T47D (cell line): ENCODE measurements at regions not wholly inside any gene's neighbourhood (a gene's known extent, or its start where the extent isn't known, plus 50 kb on each side); places are given as distances from the start of the nearest gene placed in this dataset.
A peak's percentile ranks its signal among the peaks of the same experiment; 100 is the strongest.
"Not testable (repeated sequence)": the region's sequence is repeated elsewhere in the genome, so short reads cannot be mapped to it uniquely, and the experiment has no call there.

ENCODE experiments used
- DNase-seq, 2 experiments: peaks; one replicate each; pipeline versions ENCODE4 v3.0.0 to v3.0.0-alpha.2; 2011 to 2012; ENCODE audit warnings: low read depth in 1 of 2, low spot score in 1 of 2
- JUND ChIP-seq: IDR thresholded peaks from 2 replicates; pipeline ENCODE4 v1.6.1; 2012; ENCODE audit warnings: low read depth
- in situ Hi-C: cut with HindIII; loops from 2 replicates; pipeline ENCODE4 v1.10.0; 2016; ENCODE audit warnings: low sequenced_read_pairs, low pct_unique_long_range_greater_than_20kb

DNA sequence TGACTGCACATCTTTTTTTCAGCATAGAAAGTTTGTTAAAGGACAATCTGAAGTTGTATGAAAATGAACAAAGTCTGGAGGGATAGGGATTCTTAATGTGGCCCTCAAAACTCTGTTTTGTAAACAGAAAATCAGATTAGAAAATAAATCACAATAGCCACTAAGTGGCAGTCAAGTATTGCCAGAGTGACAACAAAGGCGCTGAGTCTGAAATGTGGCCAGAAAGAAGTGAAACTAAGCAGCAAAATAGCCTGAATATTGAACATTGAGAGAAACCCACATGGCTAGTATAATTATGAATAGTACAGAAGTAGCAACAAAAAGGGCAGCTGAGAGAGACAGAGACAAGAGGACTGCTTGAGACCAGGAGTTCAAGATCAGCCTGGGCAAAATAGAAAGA is 81.1 kb upstream of the CT45A1 start:
- peak in 1 of 2 experiments; percentile 27 for DNase-seq
- TF ChIP-seq JUND: no peak
- in situ Hi-C loops: no loop called here

DNA sequence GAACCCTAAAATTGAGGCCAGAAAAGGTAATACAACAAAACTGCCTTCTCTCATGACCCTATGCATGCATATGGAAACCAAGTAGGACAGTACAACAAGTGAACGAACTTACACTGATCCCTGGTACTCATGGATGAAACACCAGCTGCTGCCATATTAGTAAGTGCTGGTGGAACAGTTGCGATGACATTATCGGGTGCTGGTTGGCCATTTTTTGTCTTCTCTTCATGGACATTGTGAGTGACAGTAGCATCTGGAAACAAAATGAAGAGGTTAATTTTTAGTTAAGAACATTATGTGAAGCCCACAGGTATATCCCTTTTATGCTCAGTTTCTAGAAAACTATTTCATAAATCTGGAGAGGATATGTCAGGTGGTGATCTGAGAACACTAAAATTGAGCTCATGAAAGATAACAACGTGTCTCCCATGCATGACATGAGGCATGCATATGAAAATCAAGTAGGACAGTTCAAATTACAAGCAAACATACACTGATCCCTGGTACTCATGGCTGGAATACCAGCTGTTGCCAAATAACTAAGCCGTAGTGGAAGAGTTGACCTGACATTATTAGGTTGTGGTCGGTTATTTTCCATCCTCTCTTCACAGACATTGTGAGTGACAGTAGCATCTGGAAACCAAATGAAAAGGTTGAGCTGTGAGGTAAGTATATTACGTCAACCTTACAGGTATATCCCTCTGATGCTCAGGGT is 74.2 kb upstream of the CT45A1 start:
- no peak for DNase-seq
- TF ChIP-seq JUND: no peak
- in situ Hi-C loops: no loop called here

DNA sequence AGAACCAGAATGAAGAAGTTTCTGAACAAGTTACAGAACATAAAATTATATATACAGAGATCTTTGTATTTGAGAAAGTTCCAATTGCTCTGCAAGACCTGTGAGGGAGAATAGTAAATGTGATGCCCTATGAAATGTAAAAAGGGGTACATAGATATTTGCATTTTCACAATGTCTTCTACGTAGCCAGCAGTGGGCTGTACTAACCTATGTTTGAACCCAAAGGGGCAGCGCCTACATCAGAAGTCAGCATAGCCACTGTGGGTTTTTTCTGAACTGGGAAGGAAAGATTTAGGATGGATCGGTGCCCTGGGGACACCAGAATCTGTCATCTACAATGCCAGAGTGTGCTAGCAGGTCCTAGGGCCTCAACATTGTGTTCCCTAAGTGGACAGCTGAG is 69.5 kb upstream of the CT45A1 start:
- in situ Hi-C loops: no loop called here
- no peak for TF ChIP-seq JUND
- DNase-seq: no peak

DNA sequence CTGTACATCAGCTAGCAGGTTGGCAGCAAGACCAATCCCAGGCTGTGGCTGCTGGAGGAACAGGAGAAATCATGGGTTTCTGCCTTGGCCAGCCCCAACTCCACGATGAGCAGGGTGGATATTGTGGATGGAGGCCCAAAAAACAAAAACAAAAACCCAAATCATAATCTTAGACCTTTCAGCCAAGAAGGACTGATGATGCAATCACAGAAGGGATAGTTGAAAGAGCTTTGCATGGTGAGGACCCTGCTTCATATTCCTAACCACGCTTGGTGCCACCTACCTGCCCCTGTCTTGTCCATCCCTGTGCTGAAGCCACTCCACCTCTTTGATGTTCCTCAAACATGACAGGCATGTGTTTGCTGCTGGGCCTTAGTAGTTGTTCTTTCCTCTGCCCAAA is 68.8 kb upstream of the CT45A1 start:
- no peak for DNase-seq
- in situ Hi-C loops: no loop called here

DNA sequence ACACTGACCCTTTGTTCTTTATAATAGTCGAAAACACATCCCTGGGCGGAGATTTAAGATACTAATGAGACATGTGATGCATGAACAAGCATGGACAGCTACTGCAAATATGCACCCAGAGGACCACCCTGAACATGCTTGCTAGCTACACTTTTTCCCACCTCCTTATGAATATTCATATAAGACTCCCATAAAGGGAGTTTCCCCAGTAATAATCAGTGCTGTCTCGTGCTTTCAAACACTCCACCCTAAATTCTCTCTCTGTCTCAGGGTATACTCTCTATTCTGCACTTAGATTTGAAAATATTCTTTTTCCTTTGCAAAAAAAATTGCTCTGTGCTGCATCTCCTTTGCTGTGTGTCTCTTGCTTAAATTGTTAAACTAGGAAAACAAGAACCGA is 64.4 kb upstream of the CT45A1 start:
- DNase-seq: no peak
- TF ChIP-seq JUND: no peak
- in situ Hi-C loops: no loop called here

More for the DNA sequence above, 68.8 kb upstream of the CT45A1 start:
- TF ChIP-seq JUND: no peak

DNA sequence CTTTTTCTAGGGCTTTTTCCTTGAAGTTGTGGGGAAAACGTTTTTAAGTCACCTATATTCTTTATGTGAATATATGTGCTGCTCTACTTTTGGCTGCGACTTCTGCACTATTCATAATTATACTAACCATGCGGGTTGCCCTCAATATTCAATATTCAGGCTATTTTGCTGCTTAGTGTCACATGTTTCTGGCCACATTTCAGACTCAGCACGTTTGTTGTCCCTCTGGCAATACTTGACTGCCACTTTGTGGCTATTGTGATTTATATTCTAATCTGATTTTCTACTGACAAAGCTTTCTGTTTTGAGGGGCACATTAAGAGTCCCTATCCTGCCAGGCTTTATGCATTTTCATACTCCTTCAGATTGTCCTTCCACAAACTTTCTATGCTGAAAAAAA is 63.9 kb upstream of the CT45A1 start:
- no peak for TF ChIP-seq JUND

DNA sequence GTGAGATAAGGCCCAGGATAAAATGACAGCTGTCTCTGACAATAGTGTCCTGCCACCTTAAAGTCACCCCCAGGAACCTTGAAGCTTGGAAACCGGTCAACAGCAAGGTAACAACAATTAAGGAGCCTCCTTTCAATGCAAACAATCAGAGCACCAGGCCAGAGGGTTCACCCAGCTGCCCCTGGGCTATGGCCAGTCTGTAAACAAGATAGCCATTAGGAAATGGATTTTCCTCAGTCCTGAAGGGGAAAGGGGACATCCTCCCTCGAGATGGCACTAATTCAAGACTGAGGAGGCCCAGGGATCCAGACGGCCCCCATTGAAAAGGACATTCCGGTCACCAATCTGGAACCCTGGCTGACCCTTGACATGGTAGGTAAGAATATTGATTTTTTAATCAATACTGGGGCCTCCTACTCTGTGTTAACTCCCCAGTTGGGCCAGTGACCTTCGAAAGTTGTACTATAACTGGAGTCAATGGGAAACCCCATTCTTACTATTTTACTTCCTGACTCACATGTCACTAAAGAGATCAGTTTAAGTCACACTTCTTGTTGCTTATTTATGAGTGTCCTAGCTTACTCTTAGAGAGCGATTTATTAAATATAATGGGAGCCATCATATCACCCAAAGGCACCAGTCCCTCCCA is 61.7 kb upstream of the CT45A1 start:
- DNase-seq: no peak
- in situ Hi-C loops: no loop called here
- TF ChIP-seq JUND: no peak

More for the DNA sequence above, 63.9 kb upstream of the CT45A1 start:
- in situ Hi-C loops: no loop called here
- no peak for DNase-seq

DNA sequence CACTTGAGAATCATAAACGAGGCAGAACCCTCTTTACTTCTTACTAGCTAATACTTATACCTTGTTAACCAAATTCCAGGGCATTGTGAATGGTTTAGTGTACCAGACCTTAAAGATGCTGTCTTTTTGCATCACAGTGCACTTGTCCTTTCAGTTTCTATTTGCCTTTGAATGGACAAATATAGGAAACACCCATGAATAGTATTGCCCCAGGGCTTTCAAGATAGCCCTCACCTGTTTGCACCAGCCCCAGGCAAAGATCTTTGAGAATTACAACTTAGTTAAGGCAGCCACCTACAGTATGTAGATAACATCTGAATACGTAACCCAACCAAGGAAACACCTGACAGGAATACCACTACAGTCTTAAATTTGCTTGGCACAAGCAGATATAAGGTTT is 60.8 kb upstream of the CT45A1 start:
- TF ChIP-seq JUND: no peak
- DNase-seq: peak in 1 of 2 experiments; percentile 0
- in situ Hi-C loops: no loop called here

DNA sequence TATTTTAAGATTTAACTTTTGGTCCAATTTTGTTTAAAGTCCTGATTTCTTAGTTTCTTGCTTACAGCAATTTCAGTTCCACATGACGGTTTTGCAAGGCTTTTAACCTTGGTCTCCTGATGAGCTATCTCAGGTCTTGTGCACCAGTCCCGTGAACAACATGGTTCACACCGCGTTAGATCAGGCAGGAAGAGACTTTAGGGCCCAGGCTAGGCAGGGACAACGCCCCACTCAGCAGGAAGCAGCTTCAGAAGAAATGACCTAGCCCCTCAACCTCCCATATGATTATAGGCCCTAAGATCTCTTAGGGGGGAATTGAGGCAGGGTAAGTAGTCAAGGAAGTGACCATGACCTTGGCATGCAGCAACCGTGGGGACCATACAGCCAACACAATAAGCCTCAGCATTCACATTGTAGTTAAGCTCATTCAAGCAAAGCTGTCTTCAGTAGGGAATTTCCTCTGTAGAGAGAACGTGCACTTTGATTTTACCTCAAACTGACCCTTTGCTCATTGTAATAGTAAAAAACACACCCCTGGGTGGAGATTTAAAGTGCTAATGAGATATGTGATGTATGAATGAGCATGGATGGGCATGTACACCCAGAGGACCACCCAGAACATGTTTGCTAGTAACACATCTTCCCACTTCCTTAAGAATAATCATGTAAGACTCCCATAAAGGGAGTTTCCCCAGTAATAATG is 55.3 kb upstream of the CT45A1 start:
- DNase-seq, in situ Hi-C loops: not testable (repeated sequence)
